Neural cell (in vitro differentiated cells): ENCODE measurements at regions not wholly inside any gene's neighbourhood (a gene's known extent, or its start where the extent isn't known, plus 50 kb on each side); places are given as distances from the start of the nearest gene placed in this dataset.

Experiments used
- H2AFZ ChIP-seq: fragments of 200-600, 300-800 bp; sonication (generic), shearing (Covaris generic); 2 replicates; pipeline ENCODE4 v1.6.0; 2014; ENCODE audit warnings: low read depth, mild to moderate bottlenecking, antibody characterized with exemption, low read length, moderate library complexity
- H3F3A ChIP-seq: fragments of 200-600 bp; shearing (Covaris generic); 2 replicates; pipeline ENCODE4 v1.6.1; 2016; ENCODE audit warnings: mild to moderate bottlenecking, moderate library complexity, mixed read lengths, antibody characterized with exemption, low read length; ENCODE audit not compliant: insufficient read depth, poor library complexity, severe bottlenecking
- H3K27ac ChIP-seq: fragments of 200-600, 300-800 bp; sonication (generic), shearing (Covaris generic); 2 replicates; pipeline ENCODE4 v1.5.1; 2014; ENCODE audit warnings: mild to moderate bottlenecking, low read length, moderate library complexity
- H3K27me3 ChIP-seq: fragments of 300-800, 200-600 bp; sonication (generic), shearing (Covaris generic); 2 replicates; pipeline ENCODE4 v1.6.0; 2014; ENCODE audit warnings: mild to moderate bottlenecking, low read depth, low read length, moderate library complexity; ENCODE audit not compliant: insufficient read depth
- H3K36me3 ChIP-seq: fragments of 300-800, 200-600 bp; sonication (generic), shearing (Covaris generic); 2 replicates; pipeline ENCODE4 v1.5.1; 2014; ENCODE audit warnings: mild to moderate bottlenecking, antibody characterized with exemption, low read length, moderate library complexity; ENCODE audit not compliant: insufficient read depth
- H3K4me2 ChIP-seq: fragments of 300-800, 200-600 bp; sonication (generic), shearing (Covaris generic); 2 replicates; pipeline ENCODE4 v1.6.0; 2014; ENCODE audit warnings: mild to moderate bottlenecking, low read length
- H3K4me3 ChIP-seq: fragments of 300-800, 200-600 bp; sonication (generic), shearing (Covaris generic); 2 replicates; pipeline ENCODE4 v1.5.1; 2014; ENCODE audit warnings: mild to moderate bottlenecking, low read length, moderate library complexity
- H3K79me2 ChIP-seq: fragments of 200-600 bp; shearing (Covaris generic); replicated peaks from 2 replicates; pipeline ENCODE4 v1.6.0; 2014; ENCODE audit warnings: mild to moderate bottlenecking, low read length, moderate library complexity; ENCODE audit not compliant: insufficient read depth
- H3K9ac ChIP-seq: fragments of 300-800, 200-600 bp; sonication (generic), shearing (Covaris generic); 2 replicates; pipeline ENCODE4 v1.6.1; 2016; ENCODE audit warnings: mild to moderate bottlenecking, low read length, mixed read lengths
- H3K9me2 ChIP-seq: fragments of 200-600 bp; shearing (Covaris generic); 2 replicates; pipeline ENCODE4 v1.6.1; 2016; ENCODE audit warnings: mild to moderate bottlenecking, low read length, mixed read lengths; ENCODE audit not compliant: insufficient read depth
- H3K9me3 ChIP-seq: fragments of 200-600, 300-800 bp; sonication (generic), shearing (Covaris generic); 2 replicates; pipeline ENCODE4 v1.6.1; 2016; ENCODE audit warnings: mild to moderate bottlenecking, mixed run types, low read length, moderate library complexity, mixed read lengths
- H4K20me1 ChIP-seq: fragments of 200-600 bp; shearing (Covaris generic); 2 replicates; pipeline ENCODE4 v1.6.1; 2016; ENCODE audit warnings: mild to moderate bottlenecking, mixed run types; ENCODE audit not compliant: insufficient read depth
- CTCF ChIP-seq: fragments of 450-650 bp; IDR thresholded peaks from 2 replicates; pipeline ENCODE4 v1.5.1; 2014; ENCODE audit warnings: antibody characterized with exemption, mild to moderate bottlenecking, moderate library complexity; ENCODE audit not compliant: poor library complexity, severe bottlenecking
- EP300 ChIP-seq: fragments of 450-650 bp; conservative IDR thresholded peaks from 2 replicates; pipeline ENCODE4 v1.6.1; 2014; ENCODE audit warnings: antibody characterized with exemption, mild to moderate bottlenecking, moderate library complexity; ENCODE audit not compliant: poor library complexity, severe bottlenecking
- EZH2 ChIP-seq: fragments of 200-600, 300-800 bp; shearing (Covaris generic), sonication (generic); IDR thresholded peaks from 2 replicates; pipeline ENCODE4 v1.6.1; 2014; ENCODE audit warnings: antibody characterized with exemption, low read length, borderline replicate concordance, mild to moderate bottlenecking; ENCODE audit not compliant: insufficient read depth, poor library complexity, severe bottlenecking
- MXI1 ChIP-seq: fragments of 450-650 bp; conservative IDR thresholded peaks from 2 replicates; pipeline ENCODE4 v1.6.1; 2014; ENCODE audit warnings: antibody characterized with exemption, mild to moderate bottlenecking; ENCODE audit not compliant: poor library complexity, severe bottlenecking
- POLR2AphosphoS5 ChIP-seq: IDR thresholded peaks from 2 replicates; pipeline ENCODE4 v1.6.1; 2012
- RAD21 ChIP-seq: fragments of 450-650 bp; conservative IDR thresholded peaks from 2 replicates; pipeline ENCODE4 v1.6.1; 2014; ENCODE audit warnings: antibody characterized with exemption, mild to moderate bottlenecking, moderate library complexity
- REST ChIP-seq: IDR thresholded peaks from 2 replicates; pipeline ENCODE4 v1.6.1; 2012; ENCODE audit warnings: borderline replicate concordance
- SMC3 ChIP-seq: fragments of 450-650 bp; conservative IDR thresholded peaks from 2 replicates; pipeline ENCODE4 v1.6.1; 2014; ENCODE audit warnings: antibody characterized with exemption, mild to moderate bottlenecking, moderate library complexity; ENCODE audit not compliant: poor library complexity
- TAF1 ChIP-seq: IDR thresholded peaks from 2 replicates; pipeline ENCODE4 v1.6.1; 2012; ENCODE audit warnings: low read depth

- H3K4me3 ChIP-seq, result no peak overlapping the region
These were observed 302.8 kb downstream of the FOXL1 start for GRCh38 chr16:86881118-86881510.

DNA sequence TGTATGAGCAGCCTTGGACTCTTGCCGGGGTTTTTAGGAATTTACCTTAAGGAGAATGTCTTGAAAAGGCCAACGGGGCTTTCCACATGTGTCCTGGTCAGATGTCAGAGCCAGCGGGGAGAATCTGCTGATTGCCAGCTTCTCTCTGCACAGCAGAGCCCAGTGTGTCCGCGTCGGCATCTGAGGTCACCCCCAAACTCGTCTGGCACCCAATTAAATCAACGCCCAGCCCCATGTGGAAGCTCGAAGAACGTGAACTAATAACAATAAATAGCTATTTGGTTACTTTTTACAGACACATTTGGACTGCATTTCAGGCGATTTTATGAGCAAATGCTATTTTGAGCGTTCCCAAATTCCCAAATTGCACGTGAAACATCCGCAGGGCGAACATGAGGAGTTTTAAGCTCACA is 303.5 kb downstream of the FOXL1 start:
- Histone ChIP-seq H3K4me2 (no peak overlapping the region), H3K9me2 (no peaks in the 10 kb centered on the region), H3K9me3 (no peaks in the 10 kb centered on the region), H2AFZ (no peak overlapping the region), H3K27ac (no peak overlapping the region), H3K27me3 (no peaks in the 10 kb centered on the region), H3K79me2 (no peaks in the 10 kb centered on the region), H3K9ac (no peak overlapping the region), H3F3A (no peaks in the 10 kb centered on the region), H4K20me1 (no peaks in the 10 kb centered on the region), H3K4me3 (no peak overlapping the region), H3K36me3 (no peaks in the 10 kb centered on the region)
- TF ChIP-seq EP300 (no peak), REST (no peak), EZH2 (no peak), TAF1 (no peak), RAD21 (no peak), CTCF (no peak)

More at GRCh38 chr16:86881118-86881510, 302.8 kb downstream of the FOXL1 start:
- Histone ChIP-seq H3K27ac (no peak overlapping the region), H3K79me2 (no peaks in the 10 kb centered on the region), H2AFZ (no peak overlapping the region), H3K27me3 (no peaks in the 10 kb centered on the region), H3K9ac (no peak overlapping the region), H3F3A (no peaks in the 10 kb centered on the region), H4K20me1 (no peaks in the 10 kb centered on the region), H3K4me2 (no peak overlapping the region), H3K9me3 (no peaks in the 10 kb centered on the region), H3K9me2 (no peaks in the 10 kb centered on the region), H3K36me3 (no peaks in the 10 kb centered on the region)
- no peak for TF ChIP-seq TAF1
- no peak for TF ChIP-seq CTCF
- TF ChIP-seq RAD21, result no peak
- no peak for TF ChIP-seq EP300
- no peak for TF ChIP-seq SMC3
- TF ChIP-seq POLR2AphosphoS5, result no peak
- no peak for TF ChIP-seq EZH2
- TF ChIP-seq MXI1, result no peak
- no peak for TF ChIP-seq REST
